ENCODE measurements at regions not wholly inside any gene's neighbourhood (a gene's known extent, or its start where the extent isn't known, plus 50 kb on each side); places are given as distances from the start of the nearest gene placed in this dataset.

DNA sequence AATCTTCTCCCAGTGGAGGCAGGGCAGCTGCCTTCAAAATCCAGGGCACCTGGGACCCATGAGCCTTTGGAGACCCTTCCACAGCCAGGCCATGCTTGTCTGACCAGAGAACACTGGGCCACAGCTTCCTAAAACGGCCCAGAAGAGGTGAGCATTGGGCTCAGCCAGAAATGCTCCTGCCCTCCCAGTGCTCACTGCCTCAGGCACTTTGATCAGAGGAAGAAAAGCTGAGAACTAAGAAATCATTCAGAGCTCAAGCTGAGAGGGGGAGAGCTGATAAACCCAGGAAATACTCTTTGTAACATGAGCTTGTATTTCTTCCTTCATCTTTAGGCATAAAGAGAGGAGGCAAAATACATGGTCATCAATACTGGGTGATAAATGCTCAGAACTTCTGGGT, 365.5 kb upstream of the KLHL29 start:
- no peak overlapping the region for H2AFZ ChIP-seq (ENCODE audit: low read length)
- DNase-seq: no peak
- H3K9me3 ChIP-seq (ENCODE audit: low read length): no peaks in the 10 kb centered on the region
- H3K27me3 ChIP-seq (ENCODE audit: low read length): no peaks in the 10 kb centered on the region
- no peak overlapping the region for H3K9ac ChIP-seq (ENCODE audit: low read length)
- H4K20me1 ChIP-seq (ENCODE audit: insufficient read depth, low read depth, low read length): no peaks in the 10 kb centered on the region
- no peak overlapping the region for H3K4me2 ChIP-seq (ENCODE audit: low read depth, low read length, poor library complexity, severe bottlenecking)
- H3K79me2 ChIP-seq (ENCODE audit: low read length): no peaks in the 10 kb centered on the region
- H3K4me1 ChIP-seq (ENCODE audit: low read length): peaks cover 21% of the 10 kb centered on the region
- H3K4me3 ChIP-seq (ENCODE audit: low read length): no peak overlapping the region
- H3K27ac ChIP-seq (ENCODE audit: low read length): no peak overlapping the region
- no peaks in the 10 kb centered on the region for H3K36me3 ChIP-seq (ENCODE audit: insufficient read depth, low read length)
- no peaks in the 10 kb centered on the region for H3K9me2 ChIP-seq (replicated peaks; ENCODE audit: insufficient read depth, low read length)

DNA sequence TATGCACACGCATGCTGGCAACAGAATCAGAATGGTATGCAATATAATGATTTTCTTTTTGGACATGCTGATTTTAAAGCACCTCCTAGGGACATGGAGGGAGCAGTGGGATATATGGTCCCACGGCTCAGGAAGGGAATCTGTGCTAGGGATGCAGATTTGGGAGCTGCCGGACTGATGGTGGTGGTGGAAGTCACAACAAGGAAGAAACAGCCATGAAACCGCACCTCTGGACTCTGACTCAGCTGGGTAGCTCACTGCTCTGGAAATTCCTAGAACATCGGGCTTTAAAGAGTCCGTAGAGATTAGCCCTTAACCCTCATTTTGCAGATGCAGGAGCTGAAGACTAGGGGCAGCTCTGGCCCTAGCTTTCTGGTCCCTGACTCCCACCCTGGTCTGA, 364.3 kb upstream of the KLHL29 start:
- no peak overlapping the region for H3K4me2 ChIP-seq (ENCODE audit: low read depth, low read length, poor library complexity, severe bottlenecking)
- no peaks in the 10 kb centered on the region for H3K27me3 ChIP-seq (ENCODE audit: low read length)
- no peaks in the 10 kb centered on the region for H3K36me3 ChIP-seq (ENCODE audit: insufficient read depth, low read length)
- H3K4me1 ChIP-seq (ENCODE audit: low read length): peaks cover 33% of the 10 kb centered on the region
- no peak overlapping the region for H3K4me3 ChIP-seq (ENCODE audit: low read length)
- no peaks in the 10 kb centered on the region for H3K9me3 ChIP-seq (ENCODE audit: low read length)
- H3K9ac ChIP-seq (ENCODE audit: low read length): no peak overlapping the region
- no peak for DNase-seq
- no peak overlapping the region for H3K27ac ChIP-seq (ENCODE audit: low read length)
- H4K20me1 ChIP-seq (ENCODE audit: insufficient read depth, low read depth, low read length): no peaks in the 10 kb centered on the region
- no peaks in the 10 kb centered on the region for H3K9me2 ChIP-seq (replicated peaks; ENCODE audit: insufficient read depth, low read length)
- H2AFZ ChIP-seq (ENCODE audit: low read length): no peak overlapping the region
- no peaks in the 10 kb centered on the region for H3K79me2 ChIP-seq (ENCODE audit: low read length)

DNA sequence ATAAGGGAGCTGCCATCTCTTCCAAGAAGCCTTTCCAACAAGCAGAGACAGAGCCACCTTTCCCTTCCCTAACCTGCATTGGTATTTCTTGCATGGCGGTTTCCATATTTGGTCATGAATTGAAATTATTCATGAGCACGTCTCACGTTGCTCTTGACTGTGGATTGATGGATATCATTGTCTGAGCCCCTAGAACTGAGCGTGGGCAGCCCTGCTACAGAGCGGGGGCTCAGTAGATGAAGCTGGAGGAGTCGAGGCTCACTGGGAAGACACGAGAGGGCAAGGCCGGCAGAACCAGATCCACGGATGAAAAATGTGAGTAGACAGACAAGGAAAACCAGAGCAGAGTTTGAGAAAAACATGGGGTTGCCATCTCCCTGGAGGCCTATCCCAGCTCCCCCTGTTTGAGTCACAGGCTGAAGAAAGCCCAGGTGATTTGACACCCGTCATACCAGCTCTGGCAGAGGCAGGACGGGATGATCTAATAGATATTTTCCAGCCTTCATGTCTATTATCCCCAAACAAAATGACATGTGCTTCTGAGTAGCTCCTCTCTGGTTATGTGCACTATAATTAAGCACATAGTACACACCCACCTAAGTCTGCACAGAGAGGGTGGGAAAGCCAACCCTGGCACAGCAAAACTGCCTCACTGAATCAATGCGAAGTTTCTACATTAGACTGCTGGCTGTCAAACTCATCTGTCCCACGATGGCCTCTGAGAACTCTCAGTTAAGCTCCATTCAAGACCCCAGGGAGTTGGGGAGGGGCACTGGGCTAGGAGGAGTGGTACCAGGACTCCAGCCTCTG, 363.5 kb upstream of the KLHL29 start:
- Histone ChIP-seq H3K27ac (ENCODE audit: low read length) (no peak overlapping the region), H3K27me3 (ENCODE audit: low read length) (no peaks in the 10 kb centered on the region), H4K20me1 (ENCODE audit: insufficient read depth, low read depth, low read length) (no peaks in the 10 kb centered on the region), H3K4me1 (ENCODE audit: low read length) (peaks cover 42% of the 10 kb centered on the region), H3K79me2 (ENCODE audit: low read length) (no peaks in the 10 kb centered on the region), H3K9me3 (ENCODE audit: low read length) (no peaks in the 10 kb centered on the region), H2AFZ (ENCODE audit: low read length) (no peak overlapping the region), H3K9ac (ENCODE audit: low read length) (no peak overlapping the region), H3K4me2 (ENCODE audit: low read depth, low read length, poor library complexity, severe bottlenecking) (no peak overlapping the region), H3K36me3 (ENCODE audit: insufficient read depth, low read length) (no peaks in the 10 kb centered on the region), H3K4me3 (ENCODE audit: low read length) (no peak overlapping the region), H3K9me2 (replicated peaks; ENCODE audit: insufficient read depth, low read length) (no peaks in the 10 kb centered on the region)
- DNase-seq: no peak

DNA sequence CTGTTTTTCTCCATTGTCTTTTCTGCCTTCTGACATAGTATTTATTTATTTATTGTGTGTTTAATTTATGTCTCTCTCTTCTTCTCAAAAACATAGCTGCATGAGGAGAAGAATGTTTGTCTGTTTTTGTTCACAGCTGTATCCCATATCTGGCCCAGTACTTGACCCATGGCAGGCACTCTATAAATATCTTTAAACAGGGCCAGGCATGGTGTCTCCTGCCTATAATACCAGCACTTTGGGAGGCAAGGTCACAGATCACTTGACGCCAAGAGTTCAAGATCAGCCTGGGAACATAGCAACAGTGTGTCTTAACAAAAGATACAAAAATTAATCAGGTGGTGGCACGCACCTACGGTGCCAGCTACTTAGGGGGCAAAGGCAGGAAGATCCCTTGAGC, 361.3 kb upstream of the KLHL29 start:
- Histone ChIP-seq H3K36me3 (ENCODE audit: insufficient read depth, low read length) (no peaks in the 10 kb centered on the region), H3K9me3 (ENCODE audit: low read length) (no peaks in the 10 kb centered on the region)

DNA sequence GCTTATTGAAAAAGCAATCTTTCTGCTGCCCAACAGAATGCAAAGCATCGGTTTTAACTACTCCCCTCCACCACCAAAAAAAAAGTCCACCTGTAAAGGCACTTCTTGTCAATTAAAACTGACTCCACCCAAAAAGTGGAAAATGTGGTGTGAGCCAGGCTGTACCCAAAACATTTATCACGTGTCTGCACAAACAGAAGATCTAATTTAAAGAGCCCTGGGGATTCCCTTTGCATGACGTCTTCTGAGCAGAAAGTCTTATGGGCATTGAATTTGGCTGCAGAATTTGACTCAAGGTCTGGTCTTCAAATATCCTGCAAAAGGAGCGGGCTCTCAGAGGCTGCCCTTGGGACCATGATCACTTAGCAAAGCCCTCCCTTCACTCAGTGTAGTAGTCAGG, 358.3 kb upstream of the KLHL29 start:
- H2AFZ ChIP-seq (ENCODE audit: low read length): no peak overlapping the region
- no peaks in the 10 kb centered on the region for H3K79me2 ChIP-seq (ENCODE audit: low read length)
- H3K27ac ChIP-seq (ENCODE audit: low read length): peak overlapping the region; percentile 97
- H3K9ac ChIP-seq (ENCODE audit: low read length): peak overlapping the region; percentile 68
- H3K27me3 ChIP-seq (ENCODE audit: low read length): no peaks in the 10 kb centered on the region
- H3K4me1 ChIP-seq (ENCODE audit: low read length): peaks cover 67% of the 10 kb centered on the region
- H3K36me3 ChIP-seq (ENCODE audit: insufficient read depth, low read length): no peaks in the 10 kb centered on the region
- peak overlapping the region; percentile 70 for H3K4me2 ChIP-seq (ENCODE audit: low read depth, low read length, poor library complexity, severe bottlenecking)
- H4K20me1 ChIP-seq (ENCODE audit: insufficient read depth, low read depth, low read length): no peaks in the 10 kb centered on the region
- H3K9me2 ChIP-seq (replicated peaks; ENCODE audit: insufficient read depth, low read length): no peaks in the 10 kb centered on the region
- H3K9me3 ChIP-seq (ENCODE audit: low read length): no peaks in the 10 kb centered on the region
- peak overlapping the region; percentile 52 for H3K4me3 ChIP-seq (ENCODE audit: low read length)
- peak; percentile 94 for DNase-seq

More for the DNA sequence above, 361.3 kb upstream of the KLHL29 start:
- Histone ChIP-seq H3K4me1 (ENCODE audit: low read length) (peaks cover 64% of the 10 kb centered on the region), H3K9ac (ENCODE audit: low read length) (no peak overlapping the region), H3K4me2 (ENCODE audit: low read depth, low read length, poor library complexity, severe bottlenecking) (no peak overlapping the region), H3K79me2 (ENCODE audit: low read length) (no peaks in the 10 kb centered on the region), H2AFZ (ENCODE audit: low read length) (no peak overlapping the region), H4K20me1 (ENCODE audit: insufficient read depth, low read depth, low read length) (no peaks in the 10 kb centered on the region), H3K27ac (ENCODE audit: low read length) (no peak overlapping the region), H3K4me3 (ENCODE audit: low read length) (no peak overlapping the region), H3K9me2 (replicated peaks; ENCODE audit: insufficient read depth, low read length) (no peaks in the 10 kb centered on the region), H3K27me3 (ENCODE audit: low read length) (no peaks in the 10 kb centered on the region)
- no peak for DNase-seq

DNA sequence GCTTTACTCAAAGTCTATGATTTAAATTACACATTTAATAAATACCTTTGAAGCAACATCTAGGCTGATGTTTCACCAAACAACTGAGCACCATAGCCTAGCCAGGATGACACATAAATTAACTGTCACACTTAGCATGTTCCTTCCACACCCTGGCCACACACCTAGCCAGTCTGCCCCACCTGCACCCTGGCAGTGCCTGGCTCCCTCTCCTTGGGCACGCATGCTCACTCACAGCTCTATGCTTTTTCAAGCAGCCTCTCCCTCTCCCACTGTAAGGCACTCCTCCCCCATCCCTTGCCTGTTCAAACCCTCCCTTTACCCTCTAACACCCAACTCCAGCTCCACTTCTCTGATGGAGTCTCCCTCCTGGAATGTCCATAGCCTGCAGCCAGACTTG, 357.6 kb upstream of the KLHL29 start:
- Histone ChIP-seq H3K9me2 (replicated peaks; ENCODE audit: insufficient read depth, low read length) (no peaks in the 10 kb centered on the region), H4K20me1 (ENCODE audit: insufficient read depth, low read depth, low read length) (no peaks in the 10 kb centered on the region), H3K27ac (ENCODE audit: low read length) (peak overlapping the region; percentile 95), H3K27me3 (ENCODE audit: low read length) (no peaks in the 10 kb centered on the region), H3K4me2 (ENCODE audit: low read depth, low read length, poor library complexity, severe bottlenecking) (peak overlapping the region; percentile 70), H3K36me3 (ENCODE audit: insufficient read depth, low read length) (no peaks in the 10 kb centered on the region), H3K9ac (ENCODE audit: low read length) (peak overlapping the region; percentile 60), H2AFZ (ENCODE audit: low read length) (no peak overlapping the region), H3K4me3 (ENCODE audit: low read length) (peak overlapping the region; percentile 52), H3K79me2 (ENCODE audit: low read length) (no peaks in the 10 kb centered on the region), H3K4me1 (ENCODE audit: low read length) (peaks cover 60% of the 10 kb centered on the region), H3K9me3 (ENCODE audit: low read length) (no peaks in the 10 kb centered on the region)
- DNase-seq: peak; percentile 64

DNA sequence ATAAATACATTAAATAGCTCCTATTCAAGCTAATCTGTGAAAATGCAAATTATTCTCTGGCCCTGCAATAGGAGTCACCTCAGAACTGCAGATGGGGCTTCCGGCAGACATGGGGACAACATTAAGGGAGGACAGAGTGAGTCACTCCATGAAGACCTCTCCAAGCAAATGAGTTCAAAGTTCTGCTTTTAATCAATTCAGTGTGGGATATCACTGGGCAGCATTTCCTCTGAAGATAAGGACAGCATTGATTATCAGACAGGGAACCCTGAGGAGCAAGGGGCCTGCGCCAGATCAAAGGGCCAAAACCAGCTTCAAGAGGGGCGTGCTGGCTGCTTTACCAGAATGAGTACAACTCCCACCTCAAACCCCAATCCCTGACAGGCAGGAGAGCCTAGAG, 356.9 kb upstream of the KLHL29 start:
- Histone ChIP-seq H3K36me3 (ENCODE audit: insufficient read depth, low read length) (no peaks in the 10 kb centered on the region), H3K79me2 (ENCODE audit: low read length) (no peaks in the 10 kb centered on the region), H3K9ac (ENCODE audit: low read length) (peak overlapping the region; percentile 60), H3K9me3 (ENCODE audit: low read length) (no peaks in the 10 kb centered on the region), H3K4me1 (ENCODE audit: low read length) (peaks cover 57% of the 10 kb centered on the region), H4K20me1 (ENCODE audit: insufficient read depth, low read depth, low read length) (no peaks in the 10 kb centered on the region), H3K9me2 (replicated peaks; ENCODE audit: insufficient read depth, low read length) (no peaks in the 10 kb centered on the region), H3K4me2 (ENCODE audit: low read depth, low read length, poor library complexity, severe bottlenecking) (peak overlapping the region; percentile 70), H3K27ac (ENCODE audit: low read length) (peak overlapping the region; percentile 95), H3K4me3 (ENCODE audit: low read length) (peak overlapping the region; percentile 52), H2AFZ (ENCODE audit: low read length) (no peak overlapping the region), H3K27me3 (ENCODE audit: low read length) (no peaks in the 10 kb centered on the region)
- DNase-seq: peak; percentile 82

DNA sequence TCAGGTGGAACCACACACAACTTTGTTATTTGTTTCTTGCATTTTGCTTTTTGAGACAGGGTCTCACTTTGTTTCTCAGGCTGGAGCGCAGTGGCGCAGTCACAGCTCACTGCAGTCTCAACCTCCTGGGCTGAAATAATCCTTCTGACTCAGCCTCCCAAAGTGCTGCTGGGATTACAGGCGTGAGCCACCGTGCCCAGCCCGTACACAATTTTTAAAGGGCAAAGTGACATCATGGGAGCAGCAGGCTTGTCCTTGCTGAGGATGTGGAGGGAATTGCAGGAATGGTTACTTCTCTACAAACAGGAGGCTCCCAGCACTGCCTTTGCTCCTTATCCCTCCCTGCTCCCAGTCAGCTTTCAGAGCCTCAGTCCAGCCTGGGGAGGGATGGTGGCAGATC, 355.9 kb upstream of the KLHL29 start:
- peaks cover 57% of the 10 kb centered on the region for H3K4me1 ChIP-seq (ENCODE audit: low read length)
- H3K79me2 ChIP-seq (ENCODE audit: low read length): no peaks in the 10 kb centered on the region
- no peak overlapping the region for H3K9ac ChIP-seq (ENCODE audit: low read length)
- no peak overlapping the region for H3K4me2 ChIP-seq (ENCODE audit: low read depth, low read length, poor library complexity, severe bottlenecking)
- no peaks in the 10 kb centered on the region for H4K20me1 ChIP-seq (ENCODE audit: insufficient read depth, low read depth, low read length)
- H2AFZ ChIP-seq (ENCODE audit: low read length): no peak overlapping the region
- no peaks in the 10 kb centered on the region for H3K27me3 ChIP-seq (ENCODE audit: low read length)
- no peaks in the 10 kb centered on the region for H3K9me2 ChIP-seq (replicated peaks; ENCODE audit: insufficient read depth, low read length)
- DNase-seq: no peak
- H3K27ac ChIP-seq (ENCODE audit: low read length): no peak overlapping the region
- H3K9me3 ChIP-seq (ENCODE audit: low read length): no peaks in the 10 kb centered on the region
- no peak overlapping the region for H3K4me3 ChIP-seq (ENCODE audit: low read length)
- H3K36me3 ChIP-seq (ENCODE audit: insufficient read depth, low read length): no peaks in the 10 kb centered on the region

All from Karpas-422 (cell line).